D721Med (cell line): ENCODE measurements at regions not wholly inside any gene's neighbourhood (a gene's known extent, or its start where the extent isn't known, plus 50 kb on each side); places are given as distances from the start of the nearest gene placed in this dataset.
A peak's percentile ranks its signal among the peaks of the same experiment; 100 is the strongest.

Experiments used
- DNase-seq: peaks from one replicate; pipeline ENCODE4 v3.0.0; 2011; ENCODE audit warnings: low spot score; ENCODE audit not compliant: insufficient read length
- FAIRE-seq: peaks from 2 replicates; lab custom pipeline; 2011; peaks lifted over from hg19 to GRCh38; lab: Jason Lieb, UNC
- TF ChIP-seq, protein P1 (sequence below): IDR thresholded peaks from 2 replicates; pipeline ENCODE4 v1.5.1; 2012; ENCODE audit warnings: mild to moderate bottlenecking, control low read depth; ENCODE audit not compliant: insufficient read depth; ENCODE audit errors: missing control alignments

DNA sequence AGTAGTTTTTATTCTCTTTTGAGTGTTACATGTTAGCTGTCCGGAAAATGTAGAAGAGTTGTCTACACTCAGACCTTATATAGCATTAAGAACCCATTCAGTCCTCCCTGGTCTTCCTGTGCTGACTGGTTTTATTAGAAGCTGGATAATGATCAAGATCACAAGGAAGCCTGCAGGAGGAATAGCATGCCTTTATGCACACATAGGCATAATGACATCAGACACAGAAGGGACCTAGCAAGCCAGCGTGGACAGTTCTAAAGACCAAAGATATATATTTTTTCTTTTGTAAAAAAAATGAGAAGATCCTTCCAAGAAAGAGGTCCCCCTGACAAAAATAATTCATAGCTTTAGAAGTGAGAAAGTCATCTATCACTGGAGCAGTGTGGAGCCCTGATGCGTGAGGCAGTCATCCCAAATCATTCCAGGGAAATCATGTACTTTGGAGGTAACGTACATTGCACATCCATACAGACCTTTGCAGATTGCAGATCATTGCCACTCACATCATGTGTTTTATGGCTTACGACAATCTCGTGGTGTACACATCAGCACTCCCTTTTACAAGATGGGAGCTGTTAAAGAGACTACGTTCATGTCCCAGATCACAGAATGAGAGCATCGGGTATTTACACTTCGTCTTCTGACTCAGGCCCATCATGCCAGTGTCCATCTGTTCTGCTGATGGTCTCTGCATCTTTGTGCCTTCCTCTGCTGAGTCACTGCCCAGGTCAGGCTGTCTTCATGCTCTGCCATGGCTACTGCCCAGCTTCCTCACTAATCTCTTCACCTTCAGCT is 334.0 kb downstream of the SOCS6 start:
- FAIRE-seq (peak; percentile 67), DNase-seq (no peak)
- TF ChIP-seq, protein P1, sequence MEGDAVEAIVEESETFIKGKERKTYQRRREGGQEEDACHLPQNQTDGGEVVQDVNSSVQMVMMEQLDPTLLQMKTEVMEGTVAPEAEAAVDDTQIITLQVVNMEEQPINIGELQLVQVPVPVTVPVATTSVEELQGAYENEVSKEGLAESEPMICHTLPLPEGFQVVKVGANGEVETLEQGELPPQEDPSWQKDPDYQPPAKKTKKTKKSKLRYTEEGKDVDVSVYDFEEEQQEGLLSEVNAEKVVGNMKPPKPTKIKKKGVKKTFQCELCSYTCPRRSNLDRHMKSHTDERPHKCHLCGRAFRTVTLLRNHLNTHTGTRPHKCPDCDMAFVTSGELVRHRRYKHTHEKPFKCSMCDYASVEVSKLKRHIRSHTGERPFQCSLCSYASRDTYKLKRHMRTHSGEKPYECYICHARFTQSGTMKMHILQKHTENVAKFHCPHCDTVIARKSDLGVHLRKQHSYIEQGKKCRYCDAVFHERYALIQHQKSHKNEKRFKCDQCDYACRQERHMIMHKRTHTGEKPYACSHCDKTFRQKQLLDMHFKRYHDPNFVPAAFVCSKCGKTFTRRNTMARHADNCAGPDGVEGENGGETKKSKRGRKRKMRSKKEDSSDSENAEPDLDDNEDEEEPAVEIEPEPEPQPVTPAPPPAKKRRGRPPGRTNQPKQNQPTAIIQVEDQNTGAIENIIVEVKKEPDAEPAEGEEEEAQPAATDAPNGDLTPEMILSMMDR = no peak

DNA sequence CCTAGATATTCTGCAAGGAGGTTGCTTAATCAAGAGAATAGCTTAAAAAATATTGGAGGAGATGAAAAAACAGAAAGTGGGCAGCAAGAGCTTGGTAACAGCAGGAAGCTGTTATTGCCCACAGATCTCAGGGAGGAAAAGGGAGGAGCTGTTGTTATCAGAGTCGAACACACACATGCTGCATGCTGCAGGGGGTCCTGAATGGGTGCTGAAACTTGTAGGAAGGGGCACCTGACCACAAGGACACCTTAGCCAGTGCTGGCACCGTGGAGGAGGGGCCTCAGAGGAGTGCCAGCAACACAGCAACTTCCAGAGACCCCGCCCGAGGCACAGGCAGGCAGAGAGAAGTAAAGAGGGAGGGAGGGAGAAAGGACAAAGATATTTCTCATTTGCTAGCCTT is 332.9 kb downstream of the SOCS6 start:
- no peak for DNase-seq
- FAIRE-seq = no peak
- TF ChIP-seq, protein P1 = no peak

DNA sequence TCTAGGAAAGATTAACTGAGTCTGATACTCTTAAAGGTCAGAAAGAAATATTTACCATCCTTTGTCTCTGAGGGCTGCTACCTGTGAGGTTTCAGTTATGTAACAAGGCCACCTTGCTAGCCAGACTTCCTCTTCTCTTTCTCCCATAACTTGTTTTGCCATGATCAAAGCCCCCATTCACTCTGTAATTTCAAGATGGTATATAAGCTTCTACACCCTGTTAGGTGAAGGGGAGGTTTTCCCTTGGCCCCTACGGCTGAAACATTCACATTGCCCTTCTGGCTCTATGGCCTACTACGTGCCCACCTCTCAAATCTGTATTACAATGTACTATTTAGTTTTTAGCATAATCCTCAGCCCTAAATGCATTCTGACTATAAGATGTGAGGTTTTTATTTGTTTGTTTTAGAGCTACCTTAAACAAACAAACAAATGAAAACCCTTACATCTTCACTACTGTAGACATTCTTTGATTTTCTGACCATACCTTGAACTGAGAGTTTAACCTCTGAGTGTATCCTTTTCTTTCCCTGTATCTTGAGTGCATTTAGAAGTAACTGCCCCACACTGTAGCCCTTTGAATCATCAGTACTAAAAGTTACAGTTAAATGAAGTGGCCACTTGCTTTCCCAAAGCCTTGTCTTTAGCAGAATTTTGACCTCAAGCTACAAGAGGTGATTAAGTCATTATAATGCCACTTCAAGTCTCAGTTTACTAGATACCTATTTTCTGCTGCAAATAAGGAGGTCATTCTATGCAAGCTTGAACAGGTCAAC is 332.2 kb downstream of the SOCS6 start:
- FAIRE-seq (peak; percentile 82), DNase-seq (no peak)
- TF ChIP-seq, protein P1 = no peak

DNA sequence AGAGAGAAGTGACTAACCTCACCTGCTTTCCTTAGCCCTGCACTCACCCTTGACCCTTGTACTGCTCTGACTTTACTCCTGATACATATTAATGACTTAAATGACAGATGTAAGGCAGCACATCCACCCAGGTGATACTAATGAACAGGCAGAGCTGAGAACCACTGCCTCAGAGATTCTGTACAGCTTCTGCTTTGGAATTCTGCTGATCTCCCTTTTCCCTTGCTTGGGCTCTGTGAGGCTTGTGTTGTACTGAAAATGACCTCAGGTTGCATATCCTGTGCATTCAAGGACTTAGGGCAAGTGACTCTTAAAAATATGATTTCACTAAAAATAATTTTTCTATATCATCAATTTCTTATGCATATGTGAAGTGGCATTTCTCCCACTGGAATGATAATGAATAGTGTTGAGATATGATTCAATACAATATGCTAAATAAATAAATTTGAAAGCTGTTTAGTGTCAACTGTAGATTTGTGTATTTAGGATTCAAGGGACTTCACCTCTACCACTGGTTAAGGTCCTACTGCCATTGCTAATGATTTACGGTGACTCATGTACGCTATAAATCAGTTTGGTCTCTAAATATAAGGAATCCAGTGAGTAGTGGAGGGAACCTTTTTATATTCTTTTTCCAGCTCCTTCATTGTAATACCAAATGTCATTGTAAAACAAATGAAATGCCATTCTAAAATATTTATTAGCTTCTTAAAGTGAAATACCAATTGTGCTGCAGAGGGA is 328.3 kb downstream of the SOCS6 start:
- FAIRE-seq (no peak), DNase-seq (no peak)
- TF ChIP-seq, protein P1 = no peak

DNA sequence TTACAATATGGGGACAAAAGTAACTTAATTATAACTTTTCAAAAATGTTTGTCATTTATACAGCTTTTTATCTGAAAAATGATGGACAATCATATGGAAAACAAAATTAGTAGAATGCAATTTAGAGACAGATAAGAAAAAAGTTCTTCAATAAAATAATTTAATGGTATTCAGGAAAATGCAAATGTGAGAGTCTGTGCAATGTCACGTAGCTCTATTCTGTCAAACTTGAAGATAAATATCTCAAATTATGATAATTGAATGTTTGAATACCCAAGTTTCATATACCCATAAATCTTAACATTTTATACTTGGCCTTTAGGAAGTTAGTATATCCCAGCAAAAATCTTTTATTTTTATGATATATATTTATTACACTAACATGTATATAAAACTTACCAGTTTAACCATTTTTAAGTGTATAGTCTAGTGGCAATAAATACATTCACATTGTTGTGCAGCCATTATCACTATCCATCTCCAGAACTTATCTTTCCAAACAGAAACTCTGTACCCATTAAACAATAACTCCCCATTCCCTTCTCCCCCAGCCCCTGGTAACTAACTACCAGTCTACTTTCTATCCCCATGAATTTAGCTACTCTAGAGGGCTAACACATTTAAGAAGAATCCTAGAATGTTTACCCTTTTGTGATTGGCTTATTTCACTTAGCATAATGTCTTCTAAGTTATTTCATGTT is 311.5 kb downstream of the SOCS6 start:
- FAIRE-seq (peak; percentile 64), DNase-seq (no peak)
- TF ChIP-seq, protein P1 = no peak

DNA sequence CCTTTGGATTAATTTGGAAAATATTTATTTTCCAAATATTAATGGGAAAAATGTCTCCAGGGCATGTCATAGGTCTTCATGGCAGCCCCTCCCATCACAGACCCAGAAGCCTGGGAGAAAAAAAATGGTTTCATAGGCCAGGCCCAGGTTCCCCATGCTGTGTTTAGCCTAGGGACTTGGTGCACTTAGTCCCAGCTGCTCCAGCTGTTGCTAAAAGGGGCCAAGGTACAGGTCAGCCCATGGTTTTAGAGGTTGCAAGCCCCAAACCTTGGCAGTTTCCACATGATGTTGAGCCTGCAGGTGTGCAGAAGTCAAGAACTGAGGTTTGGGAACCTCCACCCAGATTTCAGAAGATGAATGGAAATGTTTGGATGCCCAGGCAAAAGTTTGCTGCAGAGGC is 309.6 kb downstream of the SOCS6 start:
- no peak for DNase-seq

More for the DNA sequence above, 309.6 kb downstream of the SOCS6 start:
- TF ChIP-seq, protein P1 = no peak
- FAIRE-seq = no peak
